Left ventricle myocardium inferior (tissue), 1 donor: ENCODE measurements at regions not wholly inside any gene's neighbourhood (a gene's known extent, or its start where the extent isn't known, plus 50 kb on each side); places are given as distances from the start of the nearest gene placed in this dataset.

Experiments
- DNase-seq: peaks from one replicate; pipeline ENCODE4 v3.0.0-alpha.2; 2020
- H3K27ac ChIP-seq: fragments of 200-600 bp; replicated peaks from 2 replicates; pipeline ENCODE4 v1.8.0; 2021
- H3K27me3 ChIP-seq: fragments of 200-600 bp; 2 replicates; pipeline ENCODE4 v1.8.0; 2021; ENCODE audit warnings: low read depth
- H3K36me3 ChIP-seq: fragments of 200-600 bp; 2 replicates; pipeline ENCODE4 v1.8.0; 2021
- H3K4me1 ChIP-seq: fragments of 200-600 bp; 2 replicates; pipeline ENCODE4 v1.8.0; 2021
- H3K4me3 ChIP-seq: fragments of 200-600 bp; 2 replicates; pipeline ENCODE4 v1.8.0; 2021; ENCODE audit warnings: mild to moderate bottlenecking, moderate library complexity
- H3K9me3 ChIP-seq: fragments of 200-600 bp; replicated peaks from 2 replicates; pipeline ENCODE4 v1.8.0; 2021
- intact Hi-C: fragments of 100-400 bp; cut with micrococcal nuclease; formaldehyde crosslinking; loops from one replicate; pipeline ENCODE4 v1.11.0; 2022
- TF ChIP-seq, protein P1 (sequence below): fragments of 200-600 bp; IDR thresholded peaks from 2 replicates; pipeline ENCODE4 v1.8.0; 2021; ENCODE audit warnings: antibody characterized with exemption, mild to moderate bottlenecking, borderline replicate concordance
- donor health status: DM: no; HTN: yes; CAD: no; lungs with severe emphysema.

GRCh38 chr2:22027345-22028005 is 903.7 kb downstream of the TDRD15 start:
- no peaks in the 10 kb centered on the region for H3K4me1 ChIP-seq
- intact Hi-C loops = no loop called here
- TF ChIP-seq, protein P1, sequence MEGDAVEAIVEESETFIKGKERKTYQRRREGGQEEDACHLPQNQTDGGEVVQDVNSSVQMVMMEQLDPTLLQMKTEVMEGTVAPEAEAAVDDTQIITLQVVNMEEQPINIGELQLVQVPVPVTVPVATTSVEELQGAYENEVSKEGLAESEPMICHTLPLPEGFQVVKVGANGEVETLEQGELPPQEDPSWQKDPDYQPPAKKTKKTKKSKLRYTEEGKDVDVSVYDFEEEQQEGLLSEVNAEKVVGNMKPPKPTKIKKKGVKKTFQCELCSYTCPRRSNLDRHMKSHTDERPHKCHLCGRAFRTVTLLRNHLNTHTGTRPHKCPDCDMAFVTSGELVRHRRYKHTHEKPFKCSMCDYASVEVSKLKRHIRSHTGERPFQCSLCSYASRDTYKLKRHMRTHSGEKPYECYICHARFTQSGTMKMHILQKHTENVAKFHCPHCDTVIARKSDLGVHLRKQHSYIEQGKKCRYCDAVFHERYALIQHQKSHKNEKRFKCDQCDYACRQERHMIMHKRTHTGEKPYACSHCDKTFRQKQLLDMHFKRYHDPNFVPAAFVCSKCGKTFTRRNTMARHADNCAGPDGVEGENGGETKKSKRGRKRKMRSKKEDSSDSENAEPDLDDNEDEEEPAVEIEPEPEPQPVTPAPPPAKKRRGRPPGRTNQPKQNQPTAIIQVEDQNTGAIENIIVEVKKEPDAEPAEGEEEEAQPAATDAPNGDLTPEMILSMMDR = no peak
- no peaks in the 10 kb centered on the region for H3K36me3 ChIP-seq
- no peak overlapping the region for H3K4me3 ChIP-seq
- DNase-seq = no peak
- H3K9me3 ChIP-seq = no peaks in the 10 kb centered on the region
- H3K27me3 ChIP-seq = no peaks in the 10 kb centered on the region
- H3K27ac ChIP-seq = no peak overlapping the region

- H3K4me1 ChIP-seq = peaks cover 20% of the 10 kb centered on the region
- peaks cover 9% of the 10 kb centered on the region for H3K9me3 ChIP-seq
- peak overlapping the region; percentile 57 for H3K27ac ChIP-seq
- H3K4me3 ChIP-seq = no peak overlapping the region
- no peaks in the 10 kb centered on the region for H3K36me3 ChIP-seq
- intact Hi-C loops = no loop called here
- peak; percentile 30 for DNase-seq
- TF ChIP-seq, protein P1 = no peak
- no peaks in the 10 kb centered on the region for H3K27me3 ChIP-seq
Observed at GRCh38 chr2:22035361-22035830, 911.6 kb downstream of the TDRD15 start.

- Histone ChIP-seq H3K9me3 (peaks cover 9% of the 10 kb centered on the region), H3K27ac (peak overlapping the region; percentile 61), H3K36me3 (no peaks in the 10 kb centered on the region), H3K4me1 (peaks cover 20% of the 10 kb centered on the region), H3K27me3 (no peaks in the 10 kb centered on the region), H3K4me3 (no peak overlapping the region)
- intact Hi-C loops = no loop called here
- TF ChIP-seq, protein P1 = no peak
- peak; percentile 15 for DNase-seq
Observed at GRCh38 chr2:22037274-22037673, 913.5 kb downstream of the TDRD15 start.

DNA sequence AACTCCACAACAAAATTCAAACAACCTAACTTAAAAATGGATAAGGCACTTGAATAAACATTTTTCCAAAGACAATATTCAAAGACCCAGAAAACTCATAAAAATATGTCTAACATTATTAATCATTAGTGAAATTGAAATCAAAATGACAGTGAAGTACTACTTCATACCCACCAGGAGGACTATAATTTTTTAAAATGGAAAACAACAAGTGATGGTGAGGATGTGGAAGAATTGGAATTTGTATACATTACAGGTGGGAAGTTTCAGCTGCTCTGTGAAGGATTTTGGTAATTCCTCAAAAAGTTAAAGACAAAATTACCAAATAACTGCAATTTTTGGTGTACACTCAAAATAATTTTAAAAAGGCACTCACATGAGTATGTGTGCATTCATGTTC is 920.0 kb downstream of the TDRD15 start:
- intact Hi-C loops = no loop called here
- Histone ChIP-seq H3K27ac (no peak overlapping the region), H3K36me3 (no peaks in the 10 kb centered on the region), H3K4me3 (no peak overlapping the region), H3K27me3 (no peaks in the 10 kb centered on the region), H3K4me1 (no peaks in the 10 kb centered on the region), H3K9me3 (peaks cover 9% of the 10 kb centered on the region)
- no peak for DNase-seq
- TF ChIP-seq, protein P1 = no peak

GRCh38 chr2:22055784-22056620 is 932.2 kb downstream of the TDRD15 start:
- intact Hi-C loops = no loop called here
- DNase-seq = no peak
- Histone ChIP-seq H3K9me3 (no peaks in the 10 kb centered on the region), H3K4me1 (no peaks in the 10 kb centered on the region), H3K4me3 (no peak overlapping the region), H3K27me3 (no peaks in the 10 kb centered on the region), H3K27ac (no peak overlapping the region), H3K36me3 (no peaks in the 10 kb centered on the region)
- TF ChIP-seq, protein P1 = no peak
